DND-41 (cell line): ENCODE measurements at regions not wholly inside any gene's neighbourhood (a gene's known extent, or its start where the extent isn't known, plus 50 kb on each side); places are given as distances from the start of the nearest gene placed in this dataset.

Experiments
- EZH2 ChIP-seq: IDR thresholded peaks from 3 replicates; pipeline ENCODE4 v1.6.1; 2012; ENCODE audit warnings: borderline replicate concordance, low read depth, mild to moderate bottlenecking, moderate library complexity, low read length, inconsistent platforms; ENCODE audit not compliant: severe bottlenecking
- TF ChIP-seq, protein P1 (sequence below): IDR thresholded peaks from 2 replicates; pipeline ENCODE4 v1.5.1; 2012; ENCODE audit warnings: borderline replicate concordance, low read length, moderate library complexity, mild to moderate bottlenecking; ENCODE audit not compliant: poor library complexity, severe bottlenecking; ENCODE audit errors: extremely low read depth

- no peak for TF ChIP-seq EZH2
- TF ChIP-seq, protein P1, sequence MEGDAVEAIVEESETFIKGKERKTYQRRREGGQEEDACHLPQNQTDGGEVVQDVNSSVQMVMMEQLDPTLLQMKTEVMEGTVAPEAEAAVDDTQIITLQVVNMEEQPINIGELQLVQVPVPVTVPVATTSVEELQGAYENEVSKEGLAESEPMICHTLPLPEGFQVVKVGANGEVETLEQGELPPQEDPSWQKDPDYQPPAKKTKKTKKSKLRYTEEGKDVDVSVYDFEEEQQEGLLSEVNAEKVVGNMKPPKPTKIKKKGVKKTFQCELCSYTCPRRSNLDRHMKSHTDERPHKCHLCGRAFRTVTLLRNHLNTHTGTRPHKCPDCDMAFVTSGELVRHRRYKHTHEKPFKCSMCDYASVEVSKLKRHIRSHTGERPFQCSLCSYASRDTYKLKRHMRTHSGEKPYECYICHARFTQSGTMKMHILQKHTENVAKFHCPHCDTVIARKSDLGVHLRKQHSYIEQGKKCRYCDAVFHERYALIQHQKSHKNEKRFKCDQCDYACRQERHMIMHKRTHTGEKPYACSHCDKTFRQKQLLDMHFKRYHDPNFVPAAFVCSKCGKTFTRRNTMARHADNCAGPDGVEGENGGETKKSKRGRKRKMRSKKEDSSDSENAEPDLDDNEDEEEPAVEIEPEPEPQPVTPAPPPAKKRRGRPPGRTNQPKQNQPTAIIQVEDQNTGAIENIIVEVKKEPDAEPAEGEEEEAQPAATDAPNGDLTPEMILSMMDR = no peak
These were observed 91.5 kb upstream of the CDH13 start for GRCh38 chr16:82535262-82535661.
